GM18907 (cell line): ENCODE measurements at regions not wholly inside any gene's neighbourhood (a gene's known extent, or its start where the extent isn't known, plus 50 kb on each side); places are given as distances from the start of the nearest gene placed in this dataset.
"Not testable (repeated sequence)": the region's sequence is repeated elsewhere in the genome, so short reads cannot be mapped to it uniquely, and the experiment has no call there.

Experiments used
- ATAC-seq: cut with Tn5 transposase; IDR thresholded peaks from one replicate; pipeline ENCODE4 v1.9.1; 2021; ENCODE audit warnings: mild to moderate bottlenecking, moderate library complexity; ENCODE audit not compliant: unreplicated experiment

DNA sequence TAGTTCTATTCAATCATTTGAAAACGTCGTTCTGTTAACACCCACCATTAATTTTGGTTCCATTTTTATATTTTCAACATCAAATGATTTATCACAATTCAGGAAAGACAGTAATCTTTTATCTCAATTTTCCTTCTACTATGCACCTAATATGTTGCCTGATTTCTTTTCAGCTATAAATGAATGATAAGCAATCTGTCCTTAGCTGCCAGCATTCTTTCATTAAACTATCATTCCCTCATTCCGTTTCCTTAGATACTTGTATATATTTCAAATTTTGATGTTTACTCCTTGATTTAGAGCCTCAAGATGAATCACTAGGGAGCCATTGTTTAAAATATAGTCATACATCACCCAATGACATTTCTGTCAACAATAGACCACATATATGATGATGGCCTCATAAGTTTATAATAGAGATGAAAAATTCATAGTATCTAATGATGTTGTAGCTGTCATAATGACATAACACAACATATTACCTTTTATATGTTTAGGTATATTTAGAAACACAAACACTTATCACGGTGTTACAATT, 661.7 kb downstream of the IPMK start:
- ATAC-seq, result no peak

DNA sequence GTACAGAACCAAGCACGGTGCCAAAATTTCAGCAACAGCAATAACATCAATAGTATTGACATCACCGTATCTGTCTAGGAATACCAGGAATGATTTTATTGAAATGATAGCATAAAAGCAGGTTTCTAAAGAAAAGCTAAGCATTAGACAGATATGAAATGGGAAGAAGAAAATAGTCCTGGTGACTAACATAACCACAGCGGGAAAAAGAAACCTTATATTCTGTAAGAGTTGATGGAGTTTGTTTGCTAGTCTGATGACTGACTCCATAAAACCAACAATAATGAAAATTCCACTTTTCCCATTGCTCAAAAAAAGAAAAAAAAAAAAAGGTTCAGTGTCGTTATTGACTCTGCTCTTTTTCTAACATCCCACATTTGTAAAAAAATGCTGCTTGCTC, 668.3 kb downstream of the IPMK start:
- ATAC-seq, result no peak

DNA sequence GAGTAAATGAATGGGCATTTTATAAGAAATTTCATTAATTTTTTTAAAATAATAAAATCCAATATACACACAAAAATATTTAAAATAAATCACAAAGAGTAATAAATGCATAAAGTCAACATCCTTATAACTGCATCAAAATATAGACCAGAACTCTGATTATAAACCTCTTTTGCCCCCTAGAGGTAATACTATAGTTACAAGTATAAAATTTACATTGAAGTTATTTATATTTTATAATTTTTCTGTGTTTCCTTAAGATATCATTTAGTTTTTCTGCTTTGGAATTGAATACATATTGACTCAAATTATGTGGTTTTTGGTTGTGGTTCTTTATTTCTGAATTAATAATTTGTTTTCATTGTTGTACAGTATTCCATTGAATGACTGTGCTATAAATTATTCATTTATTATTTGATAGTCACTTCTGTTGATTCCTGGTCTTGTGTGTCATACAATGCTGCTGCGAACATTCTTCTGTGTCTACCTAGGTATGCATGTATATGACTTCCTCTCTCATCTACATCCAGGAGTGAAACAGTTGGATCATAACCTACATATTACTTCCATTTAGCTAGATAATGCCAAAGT, 673.6 kb downstream of the IPMK start:
- no peak for ATAC-seq

DNA sequence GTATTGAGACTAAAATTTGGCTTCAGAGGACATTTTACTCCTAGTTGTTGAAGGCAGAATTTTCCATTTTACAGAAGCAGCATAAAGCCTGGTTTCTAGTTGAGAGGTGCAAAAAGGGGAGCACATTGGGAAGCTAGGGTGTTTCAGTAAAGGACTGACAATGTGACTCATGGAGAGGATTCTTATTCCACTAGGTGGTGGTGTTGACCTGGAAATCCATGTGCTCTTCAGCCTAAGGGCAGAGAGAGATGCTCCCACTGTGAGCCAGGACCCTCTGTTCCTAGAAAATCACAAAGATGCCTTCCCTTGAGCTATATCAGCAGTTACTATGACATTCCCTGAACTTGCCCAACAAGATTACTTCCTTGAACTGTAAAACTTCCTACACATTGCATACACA, 687.8 kb downstream of the IPMK start:
- ATAC-seq, result no peak

DNA sequence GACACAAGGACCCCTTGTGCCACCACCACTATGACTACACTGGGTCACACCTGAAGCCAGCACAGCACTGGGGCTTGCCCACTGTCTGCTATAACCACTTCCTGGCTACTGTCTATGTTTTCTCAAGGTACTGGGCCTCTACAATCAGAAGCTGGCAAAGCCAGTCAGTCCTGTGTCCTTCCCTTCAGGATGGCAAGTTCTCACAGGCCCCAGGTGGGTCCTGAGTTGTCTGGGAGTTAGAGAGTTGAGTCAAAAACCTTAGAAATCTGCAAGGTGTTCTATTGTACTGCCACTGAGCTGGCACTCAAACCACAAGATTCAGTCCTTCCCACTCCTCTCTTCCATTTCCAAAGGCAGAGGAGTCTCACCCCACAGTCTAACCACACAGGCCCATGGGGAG, 705.5 kb downstream of the IPMK start:
- no peak for ATAC-seq

DNA sequence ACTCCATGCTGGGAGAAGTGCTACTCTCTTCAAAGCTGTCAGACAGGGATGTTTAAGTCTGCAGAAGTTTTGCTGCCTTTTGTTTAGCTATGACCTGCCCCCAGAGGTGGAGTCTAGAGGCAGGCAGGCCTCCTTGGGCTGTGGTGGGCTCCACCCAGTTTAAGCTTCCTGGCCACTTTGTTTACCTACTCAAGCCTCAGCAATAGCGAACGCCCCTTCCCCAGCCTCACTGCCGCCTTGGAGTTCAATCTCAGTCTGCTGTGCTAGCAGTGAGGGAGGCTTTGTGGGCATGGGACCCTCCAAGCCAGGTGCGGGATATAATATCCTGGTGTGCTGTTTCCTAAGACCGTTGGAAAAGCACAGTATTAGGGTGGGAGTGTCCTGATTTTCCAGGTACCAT, 715.9 kb downstream of the IPMK start:
- not testable (repeated sequence) for ATAC-seq

DNA sequence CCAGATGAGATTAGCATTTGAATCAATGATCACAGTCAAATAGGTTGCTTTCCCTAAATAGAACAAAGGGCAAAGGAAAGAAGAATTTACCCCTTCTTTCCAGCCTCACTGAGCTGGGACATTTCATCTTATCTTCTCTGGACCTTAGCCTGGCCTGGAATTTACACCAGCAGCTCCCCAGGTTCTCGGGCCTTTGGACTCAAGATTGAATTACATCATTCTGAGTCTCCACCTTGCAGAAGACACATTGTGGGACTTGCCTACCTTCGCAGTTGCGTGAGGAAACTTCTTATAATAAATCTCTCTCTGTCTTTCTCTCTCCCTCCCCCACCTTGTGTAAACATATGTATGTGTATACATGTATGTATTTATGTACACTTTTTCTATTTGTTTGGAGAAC, 732.4 kb downstream of the IPMK start:
- no peak for ATAC-seq

DNA sequence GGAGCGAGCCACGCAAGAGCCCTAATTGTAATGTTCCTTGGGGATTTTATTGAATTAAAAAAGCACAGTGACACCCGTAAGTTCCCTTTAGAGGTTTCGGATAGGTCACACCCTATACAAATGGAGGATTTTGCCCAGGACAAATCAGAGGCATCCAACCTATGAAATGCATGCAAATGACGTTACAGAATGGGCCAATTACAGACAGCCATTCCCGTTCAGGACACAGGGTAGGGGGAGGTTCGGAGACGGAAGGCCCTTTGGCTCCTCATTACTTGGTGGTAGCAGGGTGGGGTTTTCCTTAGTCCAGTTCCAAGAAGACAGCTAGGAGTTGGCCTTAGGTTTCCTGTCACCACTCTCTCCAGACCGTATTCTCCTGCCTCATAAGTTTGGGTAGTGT, 754.1 kb downstream of the IPMK start:
- ATAC-seq, result no peak

DNA sequence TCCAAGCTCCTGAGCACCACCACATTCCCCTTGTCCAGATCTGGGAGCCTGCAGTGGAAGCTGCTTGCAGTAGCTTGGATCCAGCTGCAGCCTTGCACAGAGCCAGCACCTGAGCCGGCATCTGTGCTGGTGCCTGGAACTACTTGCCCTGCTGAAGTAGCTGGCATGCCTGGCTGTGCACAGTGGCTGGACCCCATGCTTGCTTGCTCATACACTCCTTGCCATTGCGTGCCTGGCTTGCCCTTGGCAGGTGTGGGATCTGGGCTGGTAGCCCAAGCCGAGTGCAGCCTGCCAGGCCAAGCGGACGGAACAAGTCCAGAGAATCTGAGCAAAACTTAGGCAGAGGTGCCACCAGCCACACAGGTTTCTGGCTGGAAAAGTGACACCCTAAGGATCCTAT, 759.9 kb downstream of the IPMK start:
- no peak for ATAC-seq

DNA sequence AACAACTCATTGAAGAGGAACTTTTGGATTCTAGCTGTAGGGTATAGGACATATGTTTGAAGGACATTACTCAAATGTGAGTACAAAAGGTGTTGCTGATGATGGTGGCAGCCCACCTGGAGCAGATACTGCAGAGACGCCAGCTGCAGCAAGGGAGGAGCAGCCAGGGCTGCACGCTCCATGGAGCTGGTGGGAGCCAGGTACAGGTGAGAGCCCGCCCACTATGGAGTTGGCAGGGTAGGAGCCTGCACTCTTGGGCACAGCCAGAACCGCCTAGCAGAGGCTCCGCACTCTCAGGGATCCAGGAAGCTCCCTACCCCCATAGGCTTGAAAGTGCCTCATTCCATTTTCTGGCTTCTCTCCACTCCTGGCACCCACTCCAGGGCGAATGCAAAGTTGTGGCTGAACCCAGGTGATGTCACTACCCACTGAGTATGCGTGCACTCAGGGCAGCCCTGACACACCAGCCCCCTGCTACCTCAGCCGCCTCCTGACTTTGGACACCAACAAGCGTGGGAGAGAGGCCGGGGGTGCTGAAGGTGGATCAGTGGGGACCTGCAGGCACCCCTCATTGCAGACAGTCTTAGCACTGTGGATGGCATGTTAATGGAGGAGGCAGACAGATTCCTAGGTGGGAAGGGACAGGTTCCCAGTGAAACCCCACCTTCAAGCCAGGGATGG, 761.1 kb downstream of the IPMK start:
- ATAC-seq, result no peak

DNA sequence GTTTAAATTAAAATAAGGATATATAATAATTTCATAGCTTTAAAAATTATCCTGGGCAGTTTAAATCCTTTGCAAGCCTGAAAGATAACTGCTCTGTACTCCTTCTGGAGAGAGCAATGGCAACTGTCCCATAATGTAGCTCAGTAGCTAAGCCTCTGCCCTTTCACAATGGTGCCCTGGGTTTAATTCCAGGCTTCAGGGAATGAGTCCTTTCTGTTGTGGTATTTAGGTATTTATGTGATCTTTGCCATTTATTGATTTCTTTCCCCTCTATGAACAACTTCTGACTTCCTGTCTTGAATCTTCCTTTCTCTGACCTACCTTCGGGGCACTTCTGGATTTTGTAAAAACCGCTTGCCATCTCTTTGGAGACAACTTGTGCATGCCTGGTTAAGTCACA, 773.2 kb downstream of the IPMK start:
- no peak for ATAC-seq

DNA sequence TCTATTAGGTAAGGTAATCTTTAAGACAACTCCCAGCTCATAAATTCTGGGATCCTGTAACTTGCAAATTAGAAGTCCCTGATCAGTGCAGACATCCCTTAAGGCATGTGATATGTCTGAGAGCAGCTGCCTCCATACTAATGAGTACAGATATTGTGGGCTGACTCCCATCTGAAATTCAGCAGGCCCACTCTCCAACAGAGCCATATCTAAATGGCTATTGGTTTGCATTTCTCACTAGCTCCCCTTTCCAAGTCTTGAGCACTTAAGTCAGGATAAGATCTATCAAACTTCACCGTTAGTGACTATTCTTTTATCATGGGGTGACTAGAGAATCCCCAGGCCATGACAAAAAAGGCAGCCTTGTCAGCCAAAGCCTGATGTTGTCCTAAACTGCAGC, 785.4 kb downstream of the IPMK start:
- no peak for ATAC-seq

DNA sequence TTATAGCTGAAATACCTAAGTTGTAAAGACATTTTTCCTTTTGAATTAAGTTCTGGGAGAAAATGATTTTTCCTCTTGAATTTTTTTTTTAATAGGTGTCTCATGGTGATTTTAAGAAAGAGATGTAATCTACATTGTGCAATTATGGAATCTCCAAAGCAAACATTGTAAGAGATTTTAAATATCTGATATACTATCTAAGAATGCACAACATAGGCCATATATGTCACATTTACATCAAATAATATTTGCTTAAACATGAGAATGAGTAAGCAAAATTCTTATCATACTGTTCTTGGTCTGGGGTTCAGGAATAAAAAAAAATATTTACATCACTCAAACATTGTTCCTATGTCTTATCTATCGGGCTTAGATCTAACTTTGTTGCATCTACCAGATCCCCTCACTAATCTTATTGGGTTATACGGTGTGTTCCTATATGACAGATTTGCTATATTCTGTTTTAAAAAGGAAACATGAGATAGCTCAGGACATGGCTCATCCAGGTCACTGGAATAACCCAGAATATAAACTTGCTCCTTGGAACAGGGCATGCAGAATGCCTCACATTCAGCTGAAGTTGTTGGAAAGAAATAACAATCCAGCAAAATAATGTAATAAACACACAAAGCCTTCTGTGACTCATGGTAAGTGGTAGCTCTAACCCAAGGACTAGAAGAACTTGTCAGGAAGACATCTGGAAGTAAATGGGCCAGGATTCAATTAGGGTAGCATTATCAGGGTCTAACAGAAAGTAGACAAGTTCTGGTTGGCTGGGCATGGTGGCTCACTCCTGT, 794.7 kb downstream of the IPMK start:
- no peak for ATAC-seq

DNA sequence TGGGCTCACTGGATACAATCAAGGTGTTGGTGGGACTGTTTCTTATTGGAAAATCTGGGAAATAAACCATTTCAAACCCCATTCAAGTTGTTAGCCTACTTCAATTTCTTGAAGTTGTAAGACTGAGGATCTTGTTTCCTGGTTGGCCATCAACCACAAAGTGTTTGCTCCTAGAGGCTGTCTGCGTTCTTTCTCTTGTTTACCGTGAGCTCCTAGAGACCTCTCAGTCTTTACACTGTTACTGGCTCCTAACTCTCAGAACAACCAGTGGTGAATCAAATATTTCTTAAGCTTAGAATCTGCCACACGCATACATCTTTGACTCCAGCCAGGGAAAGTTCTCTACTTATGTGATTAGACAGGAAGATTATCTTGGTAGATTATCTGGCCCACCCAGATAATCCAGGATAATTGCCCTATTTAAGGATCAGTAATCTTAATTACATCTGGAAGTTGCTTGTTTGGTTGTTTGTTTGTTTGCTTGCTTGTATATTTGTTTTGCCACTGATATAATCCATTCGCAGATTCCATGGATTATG, 798.7 kb downstream of the IPMK start:
- ATAC-seq, result no peak

DNA sequence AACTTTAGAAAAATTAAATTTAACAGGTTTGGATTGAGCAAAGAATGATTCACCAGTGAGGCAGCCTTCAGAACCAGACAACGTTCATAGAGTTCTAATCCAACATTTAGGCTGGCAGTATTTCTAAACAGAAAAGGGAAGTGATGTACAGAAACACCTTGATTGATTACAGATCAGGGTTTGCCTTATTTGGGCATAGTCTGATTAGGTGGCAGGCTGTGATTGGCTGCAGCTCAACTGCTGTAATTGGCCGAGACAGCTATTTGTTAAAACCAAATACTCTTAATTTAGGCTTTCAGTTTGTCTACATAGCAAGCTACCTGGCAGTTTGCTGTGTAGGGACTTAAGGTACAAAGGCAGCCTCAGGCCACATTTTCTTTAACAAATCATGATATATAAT, 802.5 kb downstream of the IPMK start:
- no peak for ATAC-seq

DNA sequence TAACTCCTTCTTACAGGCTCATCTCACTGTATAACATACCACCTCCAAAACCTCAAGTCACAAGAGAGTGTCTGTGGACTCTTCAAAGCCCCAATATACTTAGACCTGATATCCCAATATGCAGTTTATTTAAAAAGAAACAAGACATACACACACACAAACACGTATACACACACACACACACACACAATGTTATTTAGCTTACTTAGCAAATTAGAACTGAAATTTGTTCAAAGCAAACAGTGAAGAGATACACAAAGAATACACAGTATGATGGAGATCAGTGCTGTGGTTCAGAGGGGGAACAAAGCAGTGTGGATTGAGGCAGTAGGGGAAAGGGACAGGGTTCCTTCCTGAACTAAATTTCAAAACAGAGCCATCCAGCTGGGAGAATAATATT, 807.2 kb downstream of the IPMK start:
- ATAC-seq, result no peak

DNA sequence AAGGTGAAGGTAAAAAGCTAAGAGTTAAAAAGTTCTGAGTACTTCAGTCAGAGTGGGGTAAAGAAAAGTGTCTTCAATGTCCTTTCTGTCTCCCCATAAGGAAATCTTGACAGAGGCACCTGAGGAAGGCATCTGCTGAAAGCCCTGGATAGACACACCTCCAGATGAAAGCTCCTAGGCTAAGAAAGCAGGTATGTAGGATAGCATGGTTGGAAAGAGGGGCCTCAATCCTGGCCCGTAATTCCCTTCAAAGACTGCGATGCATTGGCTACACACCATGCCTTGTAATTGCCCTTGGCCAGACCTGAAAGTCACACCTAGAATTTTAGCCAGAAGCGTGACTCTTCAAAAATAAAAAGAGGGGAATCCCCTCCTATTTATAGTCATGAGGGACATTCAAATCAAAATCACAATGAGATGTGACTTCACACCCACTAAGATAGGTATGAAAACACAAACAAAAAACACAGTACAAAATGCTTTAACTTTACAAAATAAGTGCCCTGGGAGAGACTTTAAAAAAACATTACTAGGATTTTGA, 809.7 kb downstream of the IPMK start:
- no peak for ATAC-seq

DNA sequence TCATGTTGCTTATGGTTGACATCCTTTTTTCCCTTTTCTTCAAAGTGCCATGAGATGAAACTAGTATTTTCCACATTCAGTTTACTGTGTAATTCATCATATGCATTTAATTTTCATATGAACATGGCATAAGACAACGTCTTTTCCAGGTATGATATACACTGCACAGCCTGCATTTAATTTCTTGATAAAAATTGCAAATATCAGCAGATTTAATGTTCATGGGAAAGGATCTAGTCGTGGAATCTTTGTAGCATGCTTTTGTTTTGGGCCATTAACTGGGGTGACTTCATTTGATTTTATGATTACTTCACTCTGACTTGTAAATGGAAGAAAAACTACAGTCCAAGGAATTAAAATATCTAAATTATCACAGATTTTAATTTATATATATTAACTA, 837.3 kb downstream of the IPMK start:
- ATAC-seq, result no peak

DNA sequence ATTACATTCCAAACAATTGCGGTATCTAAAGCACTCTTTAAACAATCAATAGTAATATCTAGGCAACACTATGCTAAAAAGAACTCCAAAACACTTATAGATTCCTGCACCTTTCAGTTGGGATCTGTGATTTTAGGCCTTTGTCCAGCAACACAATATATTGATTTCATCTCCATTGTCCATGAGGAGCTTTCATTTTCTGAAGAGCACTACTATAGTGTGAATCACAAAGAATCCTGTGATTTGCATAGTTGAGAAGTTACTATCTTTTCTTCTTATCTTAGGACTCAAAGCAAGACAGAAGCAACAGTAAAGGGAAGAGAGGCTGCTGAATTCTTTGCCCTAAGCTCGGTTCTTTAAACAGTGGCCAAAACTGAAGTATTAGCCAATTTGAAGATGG, 846.8 kb downstream of the IPMK start:
- ATAC-seq, result no peak

DNA sequence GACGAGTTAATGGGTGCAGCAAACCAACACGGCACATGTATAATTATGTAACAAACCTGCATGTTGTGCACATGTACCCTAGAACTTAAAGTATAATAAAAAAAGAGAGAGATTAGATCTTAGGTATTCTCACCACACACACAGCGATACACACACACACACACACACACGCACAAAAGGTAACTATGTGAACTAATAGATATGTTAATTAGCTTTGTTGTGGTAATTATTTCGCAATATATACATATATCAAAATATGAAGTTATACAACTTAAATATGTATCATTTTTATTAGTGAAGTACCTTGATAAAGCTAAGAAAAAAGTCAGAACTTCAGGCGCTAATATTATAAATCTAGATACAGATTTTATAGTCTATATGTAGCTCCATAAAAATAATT, 849.2 kb downstream of the IPMK start:
- no peak for ATAC-seq

DNA sequence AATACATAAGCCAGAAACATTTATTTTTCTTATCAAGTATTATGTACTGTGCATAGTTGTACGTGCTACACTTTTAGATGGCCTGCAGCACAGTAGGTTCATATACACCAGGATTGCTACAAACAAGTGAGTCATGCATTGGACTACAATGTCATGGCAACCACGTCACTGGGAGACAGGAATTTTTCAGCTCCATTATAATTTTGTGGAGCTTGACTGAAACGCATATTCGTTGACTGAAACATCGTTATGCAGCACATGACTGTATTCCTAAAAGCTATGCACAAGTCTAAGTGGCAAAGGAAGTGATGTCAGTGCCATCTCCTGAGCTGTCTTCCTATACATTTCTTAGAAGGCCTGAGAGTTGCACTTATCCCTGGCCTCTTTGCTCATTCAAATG, 871.8 kb downstream of the IPMK start:
- no peak for ATAC-seq

DNA sequence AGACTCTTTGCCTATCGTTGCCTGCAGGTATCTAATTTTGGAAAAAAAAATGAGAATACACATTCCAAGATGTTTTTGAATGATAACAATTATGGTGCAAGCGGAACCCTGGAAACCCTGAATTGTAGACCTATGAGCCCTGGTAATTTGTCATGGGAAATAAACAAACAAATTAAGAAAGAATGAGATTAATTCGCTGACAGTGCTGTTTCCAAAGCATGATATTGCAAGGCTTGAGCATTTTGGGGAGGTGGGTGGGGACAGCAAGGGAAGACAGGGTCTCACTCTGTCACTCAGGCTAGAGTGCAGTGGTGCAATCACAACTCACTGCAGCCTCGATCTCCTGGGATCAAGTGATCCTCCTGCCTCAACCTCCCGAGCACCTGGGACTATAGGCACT, 900.3 kb downstream of the IPMK start:
- no peak for ATAC-seq
